ENCODE measurements at regions not wholly inside any gene's neighbourhood (a gene's known extent, or its start where the extent isn't known, plus 50 kb on each side); places are given as distances from the start of the nearest gene placed in this dataset.

DNA sequence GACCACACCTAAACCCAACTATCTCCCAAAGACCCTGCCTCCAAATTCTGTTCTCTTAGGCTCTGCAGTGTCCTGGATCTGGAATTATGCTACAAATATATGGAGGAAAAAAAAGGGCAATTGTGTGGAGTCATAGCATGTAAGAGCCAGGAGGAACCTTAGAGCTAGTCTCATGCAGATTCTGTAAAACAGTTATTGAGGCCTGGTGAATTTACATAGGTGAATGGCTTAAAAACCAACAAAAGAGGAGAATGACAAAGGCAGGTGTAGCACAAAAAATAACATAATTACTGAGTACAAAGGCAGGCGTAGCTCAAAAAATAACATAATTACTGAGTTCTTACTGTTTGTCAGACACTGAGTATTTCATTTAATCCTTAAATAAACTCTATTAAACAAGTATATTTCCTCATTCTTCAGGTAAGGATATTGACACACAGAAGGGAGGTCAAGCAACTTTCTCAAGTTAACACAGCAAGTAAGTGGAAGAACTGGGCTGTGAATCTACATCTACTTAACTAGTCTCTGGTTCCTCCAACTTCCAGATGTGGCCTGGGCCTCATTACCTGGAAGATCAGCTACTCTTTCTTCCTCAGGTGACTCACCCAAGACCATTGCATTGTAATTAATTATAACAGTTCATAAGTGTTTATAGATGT lies 938.9 kb upstream of the TENM4 start:
- TF ChIP-seq CTCF (IDR thresholded peaks at IDR 0.05; ENCODE audit: insufficient read depth, low read length, poor library complexity, severe bottlenecking) = no peak
- no peak overlapping the region for H3K4me3 ChIP-seq (ENCODE audit: low read depth, low read length)

GRCh38 chr11:80371931-80372330 lies 931.1 kb upstream of the TENM4 start:
- Histone ChIP-seq H3K4me3 (ENCODE audit: low read depth, low read length) (no peak overlapping the region), H3K27me3 (ENCODE audit: control insufficient read depth, insufficient read depth, low read length) (no peaks in the 10 kb centered on the region), H3K36me3 (ENCODE audit: control insufficient read depth, insufficient read depth, low read length) (no peaks in the 10 kb centered on the region)
- TF ChIP-seq CTCF (IDR thresholded peaks at IDR 0.05; ENCODE audit: insufficient read depth, low read length, poor library complexity, severe bottlenecking) = no peak
- no peak for DNase-seq (ENCODE audit: low read depth)

More for the DNA sequence above, 938.9 kb upstream of the TENM4 start:
- Histone ChIP-seq H3K27me3 (ENCODE audit: control insufficient read depth, insufficient read depth, low read length) (no peaks in the 10 kb centered on the region), H3K36me3 (ENCODE audit: control insufficient read depth, insufficient read depth, low read length) (no peaks in the 10 kb centered on the region)
- DNase-seq (ENCODE audit: low read depth) = no peak

DNA sequence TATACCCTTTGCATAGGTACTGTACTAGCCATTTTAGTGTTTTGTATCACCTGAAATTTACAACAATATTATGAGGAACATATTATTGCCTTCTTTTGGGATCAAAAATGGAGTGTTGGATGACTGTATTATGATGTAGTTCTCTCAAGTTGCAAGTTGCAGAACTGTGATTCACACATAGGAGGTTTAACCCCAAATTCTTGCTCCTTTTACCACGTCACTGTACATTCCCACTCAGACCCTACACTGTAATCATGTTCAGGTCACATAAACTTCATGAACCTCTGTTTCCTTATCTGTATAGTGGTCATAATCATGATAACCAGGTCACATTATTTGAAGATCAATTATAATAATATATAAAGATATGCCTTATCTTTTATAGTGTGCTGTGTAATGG lies 925.1 kb upstream of the TENM4 start:
- DNase-seq (ENCODE audit: low read depth) = no peak
- Histone ChIP-seq H3K4me3 (ENCODE audit: low read depth, low read length) (no peak overlapping the region), H3K27me3 (ENCODE audit: control insufficient read depth, insufficient read depth, low read length) (no peaks in the 10 kb centered on the region), H3K36me3 (ENCODE audit: control insufficient read depth, insufficient read depth, low read length) (no peaks in the 10 kb centered on the region)
- no peak for TF ChIP-seq CTCF (IDR thresholded peaks at IDR 0.05; ENCODE audit: insufficient read depth, low read length, poor library complexity, severe bottlenecking)

GRCh38 chr11:80365076-80365725 lies 924.4 kb upstream of the TENM4 start:
- Histone ChIP-seq H3K4me3 (ENCODE audit: low read depth, low read length) (no peak overlapping the region), H3K36me3 (ENCODE audit: control insufficient read depth, insufficient read depth, low read length) (no peaks in the 10 kb centered on the region), H3K27me3 (ENCODE audit: control insufficient read depth, insufficient read depth, low read length) (no peaks in the 10 kb centered on the region)
- no peak for TF ChIP-seq CTCF (IDR thresholded peaks at IDR 0.05; ENCODE audit: insufficient read depth, low read length, poor library complexity, severe bottlenecking)
- DNase-seq (ENCODE audit: low read depth) = no peak

DNA sequence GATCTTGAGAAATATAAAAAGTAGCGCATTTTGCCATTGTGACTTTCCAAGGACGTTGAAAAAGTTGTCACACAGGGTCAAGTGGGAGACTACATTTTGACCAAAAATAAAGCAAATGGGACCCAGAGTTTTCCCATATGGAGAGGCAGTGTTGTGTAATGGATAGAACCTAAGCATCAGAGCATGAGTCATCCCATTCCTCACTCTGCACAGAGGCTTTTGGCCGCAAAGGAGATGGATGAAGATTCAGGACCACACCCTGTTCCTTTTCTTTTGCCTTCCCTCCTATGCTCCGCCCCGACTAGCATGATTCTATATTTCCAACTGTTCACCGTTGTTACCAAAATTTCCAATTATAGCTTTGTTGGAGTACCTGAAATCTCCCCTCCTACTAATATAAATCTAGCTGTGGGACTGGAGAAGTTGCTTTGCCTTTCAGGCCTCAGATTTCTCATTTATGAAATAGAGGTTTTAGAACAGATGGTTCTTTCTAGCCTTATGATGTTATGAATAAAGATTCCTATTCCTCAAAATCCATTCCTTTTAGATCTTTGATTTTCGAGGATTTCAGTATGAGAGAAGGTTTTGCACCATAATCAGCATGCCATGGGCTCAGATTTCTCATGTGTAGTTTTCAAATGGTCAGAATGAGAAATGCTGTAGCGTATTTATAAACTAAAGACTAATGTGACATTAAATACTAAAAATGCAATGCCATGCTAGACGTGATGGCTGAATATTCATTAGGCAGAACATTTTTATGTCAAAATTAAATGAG lies 921.9 kb upstream of the TENM4 start:
- no peak for DNase-seq (ENCODE audit: low read depth)
- no peak for TF ChIP-seq CTCF (IDR thresholded peaks at IDR 0.05; ENCODE audit: insufficient read depth, low read length, poor library complexity, severe bottlenecking)

More for the DNA sequence above, 921.9 kb upstream of the TENM4 start:
- H3K4me3 ChIP-seq (ENCODE audit: low read depth, low read length) = no peak overlapping the region
- H3K27me3 ChIP-seq (ENCODE audit: control insufficient read depth, insufficient read depth, low read length) = no peaks in the 10 kb centered on the region
- H3K36me3 ChIP-seq (ENCODE audit: control insufficient read depth, insufficient read depth, low read length) = no peaks in the 10 kb centered on the region
